Testis (tissue), 2 donors: ENCODE measurements at regions not wholly inside any gene's neighbourhood (a gene's known extent, or its start where the extent isn't known, plus 50 kb on each side); places are given as distances from the start of the nearest gene placed in this dataset.
"Not testable (repeated sequence)": the region's sequence is repeated elsewhere in the genome, so short reads cannot be mapped to it uniquely, and the experiment has no call there.

Experiments
- DNase-seq: peaks from one replicate; pipeline ENCODE4 v3.0.0-alpha.2; 2019
- H3K27ac ChIP-seq, 2 donors: fragments of 200-600 bp; sonication (generic); one replicate each; pipeline ENCODE4 v1.5.1; 2019
- H3K27me3 ChIP-seq: fragments of 200-600 bp; sonication (generic); one replicate; pipeline ENCODE4 v1.5.1; 2019
- H3K36me3 ChIP-seq: fragments of 200-600 bp; sonication (generic); one replicate; pipeline ENCODE4 v1.5.1; 2017; ENCODE audit warnings: low read depth; ENCODE audit errors: missing control alignments
- H3K4me1 ChIP-seq: fragments of 200-600 bp; sonication (generic); one replicate; pipeline ENCODE4 v1.5.1; 2019
- H3K4me3 ChIP-seq, 2 donors: fragments of 200-600 bp; sonication (generic); one replicate each; pipeline ENCODE4 v1.5.1; 2017 to 2019
- H3K9me3 ChIP-seq: fragments of 200-600 bp; sonication (generic); one replicate; pipeline ENCODE4 v1.5.1; 2017
- CTCF ChIP-seq, 3 experiments: fragments of 450-650 bp in 2 of 3; fragments of 200-600 bp in 1 of 3; sonication (generic) in 1 of 3; IDR thresholded peaks; one replicate each; pipeline ENCODE4 v1.5.1; 2016 to 2019; ENCODE audit warnings: antibody characterized with exemption in 3 of 3, mild to moderate bottlenecking in 2 of 3, moderate library complexity in 1 of 3
- POLR2A ChIP-seq: fragments of 450-650 bp; IDR thresholded peaks from one replicate; pipeline ENCODE4 v1.6.1; 2017; ENCODE audit warnings: antibody characterized with exemption, mild to moderate bottlenecking, moderate library complexity
- WGBS, 2 donors: methylation state at CpG; one replicate each; pipeline ENCODE4 v1.1.5; 2018; 5-methylcytosine and 5-hydroxymethylcytosine counted together
- intact Hi-C: fragments of 100-400 bp; cut with DNase I; formaldehyde crosslinking; loops from one replicate; pipeline ENCODE4 v1.15.1; 2023; ENCODE audit warnings: low total_unique reads

GRCh38 chrY:13872696-13873095 is 113.6 kb downstream of the VCY start:
- TF ChIP-seq CTCF (IDR thresholded peaks at IDR 0.05) (no peak), POLR2A (no peak)
- Histone ChIP-seq H3K27ac (no peak overlapping the region), H3K4me1 (no peaks in the 10 kb centered on the region), H3K36me3 (no peaks in the 10 kb centered on the region), H3K27me3 (no peaks in the 10 kb centered on the region), H3K9me3 (no peaks in the 10 kb centered on the region), H3K4me3 (no peak overlapping the region)
- 92 to 94% methylated on average over 2 of the region's 2 CpGs for WGBS, 2 donors
- intact Hi-C loops, result no loop called here
- DNase-seq, result no peak

GRCh38 chrY:13878506-13878905 is 107.8 kb downstream of the VCY start:
- no peaks in the 10 kb centered on the region for H3K4me1 ChIP-seq
- 47 to 70% methylated on average over 2 of the region's 2 CpGs for WGBS, 2 donors
- no peak overlapping the region for H3K4me3 ChIP-seq
- no peaks in the 10 kb centered on the region for H3K36me3 ChIP-seq
- H3K27me3 ChIP-seq, result no peaks in the 10 kb centered on the region
- no peaks in the 10 kb centered on the region for H3K9me3 ChIP-seq
- no peak for DNase-seq
- intact Hi-C loops, result no loop called here
- no peak for TF ChIP-seq POLR2A
- TF ChIP-seq CTCF (IDR thresholded peaks at IDR 0.05), result no peak
- H3K27ac ChIP-seq, result no peak overlapping the region

DNA sequence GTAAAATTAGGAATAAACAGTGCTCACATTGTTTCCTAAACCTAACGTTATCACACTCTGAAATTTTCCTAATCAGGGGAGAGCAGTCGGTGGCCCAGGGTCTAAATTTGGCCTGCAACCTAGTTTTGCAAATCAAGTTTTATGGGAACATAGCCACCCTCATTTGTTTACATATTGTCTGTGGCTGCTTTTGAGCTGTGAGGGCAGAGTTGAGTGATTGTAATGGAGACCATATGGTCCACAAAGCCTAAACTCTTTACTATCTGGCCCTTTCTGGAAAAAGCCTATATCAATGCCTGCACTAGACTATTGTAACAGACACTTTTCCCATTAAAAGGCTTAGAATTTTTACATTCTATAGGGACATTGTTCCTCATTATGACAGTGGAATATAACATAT is 105.2 kb downstream of the VCY start:
- Histone ChIP-seq H3K4me1 (no peaks in the 10 kb centered on the region), H3K36me3 (no peaks in the 10 kb centered on the region), H3K27me3 (no peaks in the 10 kb centered on the region), H3K27ac (no peak overlapping the region), H3K4me3 (no peak overlapping the region), H3K9me3 (no peaks in the 10 kb centered on the region)
- WGBS, 2 donors, result 21 to 31% methylated on average over 2 of the region's 2 CpGs
- no peak for DNase-seq
- intact Hi-C loops, result no loop called here
- TF ChIP-seq POLR2A (no peak), CTCF (IDR thresholded peaks at IDR 0.05) (no peak)

DNA sequence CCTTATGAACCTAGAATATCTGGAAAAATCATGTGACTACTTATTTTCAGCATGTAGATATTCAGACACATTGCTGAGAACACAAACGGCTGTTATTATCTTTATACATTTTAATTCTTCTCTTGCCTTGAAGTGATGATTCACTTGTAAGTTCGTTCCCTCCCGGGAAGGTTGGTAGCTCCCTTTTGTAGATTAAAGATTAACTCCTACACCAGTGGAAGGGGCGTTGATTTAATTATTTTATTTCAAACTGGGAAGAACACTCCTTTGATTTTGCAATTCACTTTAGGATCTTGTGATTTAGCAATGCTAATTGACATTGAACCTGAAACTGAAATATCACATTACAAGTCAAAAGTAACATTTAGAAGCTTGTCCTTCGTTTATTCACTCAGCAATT is 103.4 kb downstream of the VCY start:
- Histone ChIP-seq H3K9me3 (no peaks in the 10 kb centered on the region), H3K4me3 (no peak overlapping the region), H3K36me3 (no peaks in the 10 kb centered on the region), H3K4me1 (no peaks in the 10 kb centered on the region), H3K27me3 (no peaks in the 10 kb centered on the region), H3K27ac (no peak overlapping the region)
- TF ChIP-seq POLR2A (no peak), CTCF (IDR thresholded peaks at IDR 0.05) (no peak)
- no peak for DNase-seq
- intact Hi-C loops, result no loop called here
- WGBS, 2 donors, result 51% methylated on average over 5 of the region's 5 CpGs

DNA sequence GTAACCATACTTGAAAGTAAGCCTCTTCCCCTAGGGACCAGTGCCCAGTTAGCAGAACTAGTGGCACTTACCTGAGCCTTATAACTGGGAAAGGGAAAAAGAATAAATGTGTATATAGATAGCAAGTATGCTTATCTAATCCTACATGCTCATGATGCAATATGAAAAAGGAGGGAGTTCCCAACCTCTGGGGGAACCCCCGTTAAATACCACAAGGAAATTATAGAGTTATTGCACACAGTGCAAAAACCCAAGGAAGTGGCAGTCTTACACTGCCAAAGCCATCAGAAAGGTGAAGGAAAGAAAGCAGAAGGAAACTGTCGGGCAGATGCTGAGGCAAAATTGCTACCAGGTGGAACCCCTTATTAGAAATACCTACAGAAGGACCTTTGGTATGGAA is 92.2 kb downstream of the VCY start:
- H3K4me3 ChIP-seq, H3K27me3 ChIP-seq, H3K9me3 ChIP-seq, intact Hi-C loops, H3K27ac ChIP-seq, DNase-seq, H3K4me1 ChIP-seq, H3K36me3 ChIP-seq: not testable (repeated sequence)
- WGBS, 2 donors, result 91 to 95% methylated on average over 2 of the region's 2 CpGs
